MCF 10A (cell line): ENCODE measurements at regions not wholly inside any gene's neighbourhood (a gene's known extent, or its start where the extent isn't known, plus 50 kb on each side); places are given as distances from the start of the nearest gene placed in this dataset.

Experiments used
- BruUV-seq: library from RNA; stranded (reverse); fragments of 400-500 nt; replicated peaks from 2 replicates; lab custom pipeline; 2021; lab: Mats Ljungman, UMichigan
- CTCF ChIA-PET: fragments of 300-600 bp; sonication (Branson Sonifier 250); formaldehyde crosslinking; extraction: SDS; loops from one replicate; lab custom pipeline; 2021; ENCODE audit warnings: antibody characterized with exemption, inconsistent platforms; lab: Yijun Ruan, JAX
- POLR2A ChIA-PET: fragments of 300-600, 350-650 bp; sonication (Branson Sonifier 250); formaldehyde crosslinking; extraction: SDS; loops from one replicate; lab custom pipeline; 2020; ENCODE audit warnings: antibody characterized with exemption, inconsistent platforms; lab: Yijun Ruan, JAX
- DNase-seq: peaks from one replicate; pipeline ENCODE4 v3.0.0-alpha.2; 2018; ENCODE audit not compliant: unreplicated experiment
- H3K27ac Mint-ChIP-seq: one replicate; pipeline ENCODE4 v1.8.0; 2022; ENCODE audit warnings: mild to moderate bottlenecking, low read depth, mixed read lengths; ENCODE audit not compliant: unreplicated experiment
- H3K27me3 Mint-ChIP-seq: one replicate; pipeline ENCODE4 v1.8.0; 2022; ENCODE audit warnings: mixed read lengths; ENCODE audit not compliant: insufficient read depth, unreplicated experiment
- H3K36me3 Mint-ChIP-seq: one replicate; pipeline ENCODE4 v1.8.0; 2022; ENCODE audit warnings: mild to moderate bottlenecking, moderate library complexity, mixed read lengths; ENCODE audit not compliant: insufficient read depth, unreplicated experiment
- H3K4me1 Mint-ChIP-seq: one replicate; pipeline ENCODE4 v1.8.0; 2022; ENCODE audit warnings: mixed read lengths; ENCODE audit not compliant: insufficient read depth, unreplicated experiment
- H3K4me3 Mint-ChIP-seq: one replicate; pipeline ENCODE4 v1.8.0; 2022; ENCODE audit warnings: mild to moderate bottlenecking, moderate library complexity, mixed read lengths; ENCODE audit not compliant: unreplicated experiment
- H3K9me3 Mint-ChIP-seq: one replicate; pipeline ENCODE4 v1.8.0; 2022; ENCODE audit warnings: mixed read lengths; ENCODE audit not compliant: unreplicated experiment
- intact Hi-C: fragments of 100-400 bp; cut with micrococcal nuclease; formaldehyde crosslinking; loops from 2 replicates; pipeline ENCODE4 v1.14.1; 2022
- TF ChIP-seq, protein P1 (sequence below): fragments of 200-600 bp; IDR thresholded peaks from one replicate; pipeline ENCODE4 v1.8.0; 2022; ENCODE audit warnings: antibody characterized with exemption, mild to moderate bottlenecking; ENCODE audit not compliant: unreplicated experiment

DNA sequence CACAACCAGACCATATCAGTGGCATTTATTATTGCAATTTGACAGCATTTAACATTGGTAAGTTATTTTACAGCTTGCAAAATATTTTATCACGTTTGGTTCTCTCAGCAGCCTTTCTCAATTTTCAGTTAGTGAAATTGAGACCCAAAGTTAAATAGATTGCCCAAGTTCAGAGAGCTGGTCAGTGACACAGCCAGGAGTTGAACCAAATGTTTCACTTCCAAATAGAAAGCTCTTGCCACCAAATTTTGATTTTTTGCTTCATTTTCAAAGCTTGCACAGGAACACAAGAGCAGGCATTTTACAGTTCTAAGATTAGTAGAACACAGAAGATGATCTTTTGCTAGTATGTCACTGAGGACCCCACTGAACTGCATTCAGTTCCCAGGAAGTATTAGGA, 271.5 kb upstream of the C9orf72 start:
- Mint-ChIP-seq H3K36me3 (no peaks in the 10 kb centered on the region), H3K27ac (no peak overlapping the region), H3K4me1 (no peaks in the 10 kb centered on the region), H3K9me3 (no peaks in the 10 kb centered on the region), H3K27me3 (peaks cover 92% of the 10 kb centered on the region), H3K4me3 (no peak overlapping the region)
- ChIA-PET CTCF (no interaction called here), POLR2A (no interaction called here)
- intact Hi-C loops, result no loop called here
- TF ChIP-seq, protein P1, sequence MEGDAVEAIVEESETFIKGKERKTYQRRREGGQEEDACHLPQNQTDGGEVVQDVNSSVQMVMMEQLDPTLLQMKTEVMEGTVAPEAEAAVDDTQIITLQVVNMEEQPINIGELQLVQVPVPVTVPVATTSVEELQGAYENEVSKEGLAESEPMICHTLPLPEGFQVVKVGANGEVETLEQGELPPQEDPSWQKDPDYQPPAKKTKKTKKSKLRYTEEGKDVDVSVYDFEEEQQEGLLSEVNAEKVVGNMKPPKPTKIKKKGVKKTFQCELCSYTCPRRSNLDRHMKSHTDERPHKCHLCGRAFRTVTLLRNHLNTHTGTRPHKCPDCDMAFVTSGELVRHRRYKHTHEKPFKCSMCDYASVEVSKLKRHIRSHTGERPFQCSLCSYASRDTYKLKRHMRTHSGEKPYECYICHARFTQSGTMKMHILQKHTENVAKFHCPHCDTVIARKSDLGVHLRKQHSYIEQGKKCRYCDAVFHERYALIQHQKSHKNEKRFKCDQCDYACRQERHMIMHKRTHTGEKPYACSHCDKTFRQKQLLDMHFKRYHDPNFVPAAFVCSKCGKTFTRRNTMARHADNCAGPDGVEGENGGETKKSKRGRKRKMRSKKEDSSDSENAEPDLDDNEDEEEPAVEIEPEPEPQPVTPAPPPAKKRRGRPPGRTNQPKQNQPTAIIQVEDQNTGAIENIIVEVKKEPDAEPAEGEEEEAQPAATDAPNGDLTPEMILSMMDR, result no peak
- DNase-seq, result no peak
- no TSS peak for BruUV-seq

DNA sequence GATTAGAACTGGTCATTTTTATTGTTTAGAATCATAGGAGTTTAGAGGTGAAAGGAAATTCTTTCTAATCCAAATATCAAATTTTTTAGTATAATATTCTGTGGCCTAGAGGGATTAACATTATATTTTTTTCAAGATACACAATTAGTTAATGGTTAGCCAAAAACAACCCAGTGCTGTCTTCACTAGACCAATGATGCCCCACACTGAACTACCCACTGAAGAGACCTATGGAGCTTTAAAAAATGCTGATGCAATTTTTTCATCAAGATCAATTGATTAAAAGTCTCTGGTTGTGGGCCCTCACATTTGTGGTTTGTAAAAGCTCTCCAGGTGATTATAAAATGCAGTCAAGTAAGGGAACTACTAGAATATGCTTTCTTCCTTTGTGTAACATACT, 274.1 kb upstream of the C9orf72 start:
- TF ChIP-seq, protein P1, result no peak
- H3K4me3 Mint-ChIP-seq, result no peak overlapping the region
- peaks cover 92% of the 10 kb centered on the region for H3K27me3 Mint-ChIP-seq
- no peaks in the 10 kb centered on the region for H3K4me1 Mint-ChIP-seq
- intact Hi-C loops, result no loop called here
- no peaks in the 10 kb centered on the region for H3K9me3 Mint-ChIP-seq
- BruUV-seq, result no TSS peak
- no peak overlapping the region for H3K27ac Mint-ChIP-seq
- DNase-seq, result no peak
- ChIA-PET CTCF (no interaction called here), POLR2A (no interaction called here)
- no peaks in the 10 kb centered on the region for H3K36me3 Mint-ChIP-seq

DNA sequence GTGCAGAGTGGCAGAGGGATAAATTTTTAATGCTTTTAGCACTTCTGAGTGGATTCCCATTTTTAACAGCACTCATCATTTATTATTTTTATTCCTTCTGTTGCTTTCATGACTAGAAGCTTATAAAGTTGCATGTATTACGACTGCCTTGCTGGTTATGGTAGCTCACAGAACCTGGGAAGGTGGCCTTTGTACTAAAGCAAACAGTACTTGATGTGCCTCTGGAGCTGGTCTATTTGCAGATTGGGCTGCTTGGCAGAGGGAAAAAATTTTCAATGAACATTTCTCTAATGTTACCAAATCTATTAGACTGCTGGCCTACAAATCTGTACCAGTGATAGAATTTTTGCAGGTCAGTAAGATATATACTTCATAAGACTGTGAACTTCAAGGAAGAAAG, 274.5 kb upstream of the C9orf72 start:
- intact Hi-C loops, result no loop called here
- peaks cover 92% of the 10 kb centered on the region for H3K27me3 Mint-ChIP-seq
- H3K9me3 Mint-ChIP-seq, result no peaks in the 10 kb centered on the region
- POLR2A ChIA-PET, result no interaction called here
- H3K4me3 Mint-ChIP-seq, result no peak overlapping the region
- H3K27ac Mint-ChIP-seq, result no peak overlapping the region
- H3K36me3 Mint-ChIP-seq, result no peaks in the 10 kb centered on the region
- no peaks in the 10 kb centered on the region for H3K4me1 Mint-ChIP-seq
- BruUV-seq, result no TSS peak
- TF ChIP-seq, protein P1, result no peak
- CTCF ChIA-PET, result interaction anchor here (0.6 kb wide), 1 partner anchor 13 kb away, joined by 3 read pairs; no protein-coding TSS in a partner anchor
- DNase-seq, result no peak

DNA sequence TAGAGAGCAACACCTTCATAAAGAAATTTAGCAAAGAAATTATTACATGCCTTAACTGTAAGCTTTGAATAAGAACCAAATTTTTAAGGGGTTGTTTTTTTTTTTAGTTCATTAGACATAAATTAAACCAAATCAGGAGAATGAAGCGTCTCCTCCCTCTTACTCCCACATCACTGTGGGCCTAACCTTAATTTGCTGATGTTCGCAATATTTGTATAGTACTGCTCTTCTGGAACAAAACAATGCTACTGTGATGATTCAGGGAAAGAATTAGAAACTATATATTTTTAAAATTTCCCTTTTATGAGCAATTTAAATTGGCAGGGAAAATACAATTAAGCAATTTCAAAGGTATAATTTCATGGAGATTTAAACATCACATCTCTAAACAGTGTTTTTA, 275.0 kb upstream of the C9orf72 start:
- intact Hi-C loops, result no loop called here
- Mint-ChIP-seq H3K36me3 (no peaks in the 10 kb centered on the region), H3K27me3 (peaks cover 92% of the 10 kb centered on the region), H3K9me3 (no peaks in the 10 kb centered on the region), H3K4me1 (no peaks in the 10 kb centered on the region), H3K27ac (no peak overlapping the region), H3K4me3 (no peak overlapping the region)
- no TSS peak for BruUV-seq
- TF ChIP-seq, protein P1, result no peak
- ChIA-PET POLR2A (no interaction called here), CTCF (interaction anchor here (0.6 kb wide), 1 partner anchor 13 kb away, joined by 3 read pairs; no protein-coding TSS in a partner anchor)
- DNase-seq, result no peak
